Calu3 (cell line): ENCODE measurements at regions not wholly inside any gene's neighbourhood (a gene's known extent, or its start where the extent isn't known, plus 50 kb on each side); places are given as distances from the start of the nearest gene placed in this dataset.

Source experiments
- BruUV-seq: library from RNA; stranded (reverse); fragments of 400-500 nt; replicated peaks from 2 replicates; lab custom pipeline; 2021; lab: Mats Ljungman, UMichigan
- CTCF ChIA-PET: fragments of 300-600 bp; sonication (Branson Sonifier 250); formaldehyde crosslinking; loops from one replicate; lab custom pipeline; 2022; ENCODE audit warnings: antibody characterized with exemption; lab: Charles Lee
- DNase-seq: peaks from one replicate; pipeline ENCODE4 v3.0.0; 2022
- H3K27ac Mint-ChIP-seq: one replicate; pipeline ENCODE4 v1.8.0; 2022; ENCODE audit warnings: mixed read lengths; ENCODE audit not compliant: unreplicated experiment
- H3K27me3 Mint-ChIP-seq: one replicate; pipeline ENCODE4 v1.8.0; 2022; ENCODE audit warnings: mixed read lengths; ENCODE audit not compliant: unreplicated experiment
- H3K36me3 Mint-ChIP-seq: one replicate; pipeline ENCODE4 v1.8.0; 2022; ENCODE audit warnings: mild to moderate bottlenecking, moderate library complexity, mixed read lengths; ENCODE audit not compliant: insufficient read depth, unreplicated experiment
- H3K4me1 Mint-ChIP-seq: one replicate; pipeline ENCODE4 v1.8.0; 2022; ENCODE audit warnings: mild to moderate bottlenecking, low read depth, mixed read lengths; ENCODE audit not compliant: unreplicated experiment
- H3K4me3 Mint-ChIP-seq: one replicate; pipeline ENCODE4 v1.8.0; 2022; ENCODE audit warnings: mild to moderate bottlenecking, low read depth, moderate library complexity, mixed read lengths; ENCODE audit not compliant: unreplicated experiment
- H3K9me3 Mint-ChIP-seq: one replicate; pipeline ENCODE4 v1.8.0; 2022; ENCODE audit warnings: low read depth, mixed read lengths; ENCODE audit not compliant: unreplicated experiment
- intact Hi-C: fragments of 100-400 bp; cut with micrococcal nuclease; formaldehyde crosslinking; loops from one replicate; pipeline ENCODE4 v1.10.0; 2022; ENCODE audit not compliant: unreplicated experiment
- TF ChIP-seq, protein P1 (sequence below): fragments of 200-600 bp; IDR thresholded peaks from one replicate; pipeline ENCODE4 v1.8.0; 2022; ENCODE audit warnings: antibody characterized with exemption; ENCODE audit not compliant: unreplicated experiment

- no peak overlapping the region for H3K27ac Mint-ChIP-seq
- no peak overlapping the region for H3K4me3 Mint-ChIP-seq
- H3K27me3 Mint-ChIP-seq = peaks cover 72% of the 10 kb centered on the region
- no peaks in the 10 kb centered on the region for H3K36me3 Mint-ChIP-seq
- no peaks in the 10 kb centered on the region for H3K4me1 Mint-ChIP-seq
- intact Hi-C loops = no loop called here
- no peak for DNase-seq
- TF ChIP-seq, protein P1, sequence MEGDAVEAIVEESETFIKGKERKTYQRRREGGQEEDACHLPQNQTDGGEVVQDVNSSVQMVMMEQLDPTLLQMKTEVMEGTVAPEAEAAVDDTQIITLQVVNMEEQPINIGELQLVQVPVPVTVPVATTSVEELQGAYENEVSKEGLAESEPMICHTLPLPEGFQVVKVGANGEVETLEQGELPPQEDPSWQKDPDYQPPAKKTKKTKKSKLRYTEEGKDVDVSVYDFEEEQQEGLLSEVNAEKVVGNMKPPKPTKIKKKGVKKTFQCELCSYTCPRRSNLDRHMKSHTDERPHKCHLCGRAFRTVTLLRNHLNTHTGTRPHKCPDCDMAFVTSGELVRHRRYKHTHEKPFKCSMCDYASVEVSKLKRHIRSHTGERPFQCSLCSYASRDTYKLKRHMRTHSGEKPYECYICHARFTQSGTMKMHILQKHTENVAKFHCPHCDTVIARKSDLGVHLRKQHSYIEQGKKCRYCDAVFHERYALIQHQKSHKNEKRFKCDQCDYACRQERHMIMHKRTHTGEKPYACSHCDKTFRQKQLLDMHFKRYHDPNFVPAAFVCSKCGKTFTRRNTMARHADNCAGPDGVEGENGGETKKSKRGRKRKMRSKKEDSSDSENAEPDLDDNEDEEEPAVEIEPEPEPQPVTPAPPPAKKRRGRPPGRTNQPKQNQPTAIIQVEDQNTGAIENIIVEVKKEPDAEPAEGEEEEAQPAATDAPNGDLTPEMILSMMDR = no peak
- CTCF ChIA-PET = no interaction called here
- no TSS peak for BruUV-seq
- no peaks in the 10 kb centered on the region for H3K9me3 Mint-ChIP-seq
These were observed 118.5 kb upstream of the TWIST2 start for GRCh38 chr2:238729261-238729935.

DNA sequence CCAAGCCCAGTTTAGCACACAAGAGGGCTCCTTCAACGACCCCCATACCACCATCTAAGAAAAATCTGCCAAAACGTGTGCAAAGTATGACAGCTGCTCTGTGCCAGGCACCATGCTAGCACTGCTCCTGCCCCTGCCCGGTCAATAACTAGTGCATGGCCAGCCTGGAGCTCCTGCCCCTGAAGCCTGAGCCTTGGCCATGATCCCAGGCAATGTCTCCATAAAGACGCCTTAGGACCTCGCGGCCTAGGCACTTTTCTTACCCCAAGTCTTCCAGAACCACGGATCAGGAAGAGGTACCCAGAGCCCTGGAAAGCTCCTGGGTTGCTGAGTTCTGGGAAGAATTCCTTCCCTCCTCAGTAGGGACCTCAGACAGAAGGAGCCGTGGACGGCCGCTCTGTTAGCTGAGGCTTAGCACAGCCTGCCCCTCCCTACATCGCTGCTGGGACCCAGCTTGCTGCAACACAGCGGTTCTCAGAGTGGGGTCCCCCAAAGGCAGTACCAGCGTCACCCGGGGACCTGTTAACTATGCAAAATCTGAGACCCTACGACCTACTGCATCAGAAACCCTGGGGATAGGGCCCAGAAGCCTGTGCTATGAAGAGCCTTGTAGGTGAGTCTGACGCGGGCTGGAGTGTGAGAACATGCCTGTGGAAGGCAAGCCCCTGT is 117.8 kb upstream of the TWIST2 start:
- Mint-ChIP-seq H3K4me1 (no peaks in the 10 kb centered on the region), H3K27me3 (peaks cover 72% of the 10 kb centered on the region), H3K4me3 (no peak overlapping the region), H3K36me3 (no peaks in the 10 kb centered on the region), H3K27ac (no peak overlapping the region), H3K9me3 (no peaks in the 10 kb centered on the region)
- no peak for DNase-seq
- TF ChIP-seq, protein P1 = no peak
- CTCF ChIA-PET = interaction anchor here (0.6 kb wide), 1 partner anchor 250 kb away, joined by 3 read pairs; no protein-coding TSS in a partner anchor
- intact Hi-C loops = no loop called here
- no TSS peak for BruUV-seq

- H3K9me3 Mint-ChIP-seq = no peaks in the 10 kb centered on the region
- no peaks in the 10 kb centered on the region for H3K36me3 Mint-ChIP-seq
- no peak overlapping the region for H3K4me3 Mint-ChIP-seq
- BruUV-seq = no TSS peak
- H3K27me3 Mint-ChIP-seq = peaks cover 72% of the 10 kb centered on the region
- no peak overlapping the region for H3K27ac Mint-ChIP-seq
- no peaks in the 10 kb centered on the region for H3K4me1 Mint-ChIP-seq
- DNase-seq = no peak
- CTCF ChIA-PET = interaction anchor here (0.6 to 0.7 kb wide), 2 partner anchors 73 to 250 kb away, joined by 3 to 10 read pairs; no protein-coding TSS in a partner anchor
- intact Hi-C loops = no loop called here
- TF ChIP-seq, protein P1 = no peak
These were observed 117.0 kb upstream of the TWIST2 start for GRCh38 chr2:238730881-238731280.

GRCh38 chr2:238731961-238732360 is 115.9 kb upstream of the TWIST2 start:
- TF ChIP-seq, protein P1 = no peak
- no peaks in the 10 kb centered on the region for H3K9me3 Mint-ChIP-seq
- no peak overlapping the region for H3K27ac Mint-ChIP-seq
- intact Hi-C loops = no loop called here
- H3K4me3 Mint-ChIP-seq = no peak overlapping the region
- H3K36me3 Mint-ChIP-seq = no peaks in the 10 kb centered on the region
- CTCF ChIA-PET = no interaction called here
- H3K27me3 Mint-ChIP-seq = peaks cover 66% of the 10 kb centered on the region
- BruUV-seq = no TSS peak
- DNase-seq = no peak
- H3K4me1 Mint-ChIP-seq = no peaks in the 10 kb centered on the region
